ENCODE measurements at regions not wholly inside any gene's neighbourhood (a gene's known extent, or its start where the extent isn't known, plus 50 kb on each side); places are given as distances from the start of the nearest gene placed in this dataset.

GRCh38 chr1:68355614-68356013 lies 94.1 kb downstream of the RPE65 start:
- TF ChIP-seq POLR2A (IDR thresholded peaks at IDR 0.05), result no peak
- no peak for TF ChIP-seq CTCF (IDR thresholded peaks at IDR 0.05)

Data from right lobe of liver (tissue), 4 donors.